ENCODE measurements at regions not wholly inside any gene's neighbourhood (a gene's known extent, or its start where the extent isn't known, plus 50 kb on each side); places are given as distances from the start of the nearest gene placed in this dataset.

DNA sequence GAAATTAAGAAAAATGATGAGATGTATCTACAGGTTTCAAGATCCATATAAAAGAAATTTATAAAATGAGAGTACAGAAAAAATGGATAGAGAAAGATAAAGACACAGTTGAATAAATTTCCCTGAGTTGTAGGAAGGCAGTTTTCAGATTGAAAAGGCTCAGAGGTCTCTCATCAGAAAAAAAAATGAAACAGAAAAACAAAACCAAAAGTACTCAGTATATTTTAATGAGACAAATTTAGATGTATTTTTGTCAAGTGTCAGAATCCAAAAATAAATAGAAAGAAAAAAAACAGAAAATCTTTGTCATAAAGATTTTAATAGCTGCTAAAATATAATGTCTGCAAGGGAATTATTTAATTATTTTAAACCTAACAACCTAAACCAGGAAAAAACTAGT lies 520.5 kb downstream of the KCNJ3 start:
- no peak overlapping the region for H3K27ac ChIP-seq
- H3K4me1 ChIP-seq, result no peaks in the 10 kb centered on the region
- no peak for TF ChIP-seq POLR2AphosphoS5 (IDR thresholded peaks at IDR 0.05)
- TF ChIP-seq, protein P1, sequence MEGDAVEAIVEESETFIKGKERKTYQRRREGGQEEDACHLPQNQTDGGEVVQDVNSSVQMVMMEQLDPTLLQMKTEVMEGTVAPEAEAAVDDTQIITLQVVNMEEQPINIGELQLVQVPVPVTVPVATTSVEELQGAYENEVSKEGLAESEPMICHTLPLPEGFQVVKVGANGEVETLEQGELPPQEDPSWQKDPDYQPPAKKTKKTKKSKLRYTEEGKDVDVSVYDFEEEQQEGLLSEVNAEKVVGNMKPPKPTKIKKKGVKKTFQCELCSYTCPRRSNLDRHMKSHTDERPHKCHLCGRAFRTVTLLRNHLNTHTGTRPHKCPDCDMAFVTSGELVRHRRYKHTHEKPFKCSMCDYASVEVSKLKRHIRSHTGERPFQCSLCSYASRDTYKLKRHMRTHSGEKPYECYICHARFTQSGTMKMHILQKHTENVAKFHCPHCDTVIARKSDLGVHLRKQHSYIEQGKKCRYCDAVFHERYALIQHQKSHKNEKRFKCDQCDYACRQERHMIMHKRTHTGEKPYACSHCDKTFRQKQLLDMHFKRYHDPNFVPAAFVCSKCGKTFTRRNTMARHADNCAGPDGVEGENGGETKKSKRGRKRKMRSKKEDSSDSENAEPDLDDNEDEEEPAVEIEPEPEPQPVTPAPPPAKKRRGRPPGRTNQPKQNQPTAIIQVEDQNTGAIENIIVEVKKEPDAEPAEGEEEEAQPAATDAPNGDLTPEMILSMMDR (IDR thresholded peaks at IDR 0.05), result no peak
- TF ChIP-seq POLR2A (IDR thresholded peaks at IDR 0.05), result no peak
- no peak for TF ChIP-seq EP300 (IDR thresholded peaks at IDR 0.05)

GRCh38 chr2:155218292-155218924 lies 519.9 kb downstream of the KCNJ3 start:
- no peaks in the 10 kb centered on the region for H3K9me3 ChIP-seq
- no peak overlapping the region for H3K4me3 ChIP-seq
- TF ChIP-seq POLR2A (IDR thresholded peaks at IDR 0.05) (no peak), POLR2AphosphoS5 (IDR thresholded peaks at IDR 0.05) (no peak), EP300 (IDR thresholded peaks at IDR 0.05) (no peak)
- TF ChIP-seq, protein P1 (IDR thresholded peaks at IDR 0.05), result no peak
- no peaks in the 10 kb centered on the region for H3K4me1 ChIP-seq
- no peaks in the 10 kb centered on the region for H3K27me3 ChIP-seq
- H3K27ac ChIP-seq, result no peak overlapping the region
- ATAC-seq, result no peak
- 61 to 72% methylated on average over 2 of the region's 2 CpGs for WGBS, 2 donors (ENCODE audit: low coverage in 1 of 2)
- no peaks in the 10 kb centered on the region for H3K36me3 ChIP-seq

More for the DNA sequence above, 520.5 kb downstream of the KCNJ3 start:
- H3K36me3 ChIP-seq, result no peaks in the 10 kb centered on the region
- H3K4me3 ChIP-seq, result no peak overlapping the region
- no peaks in the 10 kb centered on the region for H3K27me3 ChIP-seq
- ATAC-seq, result no peak
- no peaks in the 10 kb centered on the region for H3K9me3 ChIP-seq

DNA sequence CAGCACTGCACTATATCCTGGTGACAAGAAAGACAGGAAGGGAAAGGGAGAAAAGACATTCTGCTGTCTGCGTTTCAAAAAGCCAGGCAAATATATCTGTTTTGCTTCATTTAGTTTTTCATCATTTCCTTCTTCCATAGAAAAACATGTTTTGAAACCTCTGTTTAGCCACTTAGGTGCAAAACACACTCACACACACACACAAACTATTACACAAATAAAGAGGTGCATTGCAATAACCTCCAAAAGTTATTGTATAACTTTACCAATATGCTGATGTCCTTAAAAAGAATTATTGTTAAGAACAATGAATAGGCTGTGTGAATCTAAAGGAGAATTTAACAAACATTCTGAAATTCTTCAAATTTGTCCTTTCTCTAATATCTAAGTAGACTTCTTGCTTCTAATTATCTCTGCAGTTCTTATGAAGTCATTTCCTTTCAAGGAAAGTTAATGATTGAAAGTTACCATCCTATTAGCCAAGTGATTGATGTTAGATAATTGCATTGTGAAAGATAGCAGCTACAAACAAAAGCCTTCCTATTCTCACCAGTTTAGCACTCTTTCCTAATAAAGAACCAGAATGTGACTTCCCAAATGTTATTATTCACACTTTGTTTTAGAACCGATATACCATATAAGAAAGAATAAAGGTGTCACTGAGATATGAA lies 516.7 kb downstream of the KCNJ3 start:
- Histone ChIP-seq H3K36me3 (no peaks in the 10 kb centered on the region), H3K27ac (no peak overlapping the region), H3K27me3 (no peaks in the 10 kb centered on the region), H3K4me1 (no peaks in the 10 kb centered on the region), H3K9me3 (no peaks in the 10 kb centered on the region), H3K4me3 (no peak overlapping the region)
- WGBS, 2 donors (ENCODE audit: low coverage in 1 of 2), result 58 to 76% methylated on average over 2 of the region's 2 CpGs
- TF ChIP-seq EP300 (IDR thresholded peaks at IDR 0.05), result no peak
- TF ChIP-seq POLR2AphosphoS5 (IDR thresholded peaks at IDR 0.05), result no peak
- TF ChIP-seq, protein P1 (IDR thresholded peaks at IDR 0.05), result no peak
- TF ChIP-seq POLR2A (IDR thresholded peaks at IDR 0.05), result no peak
- ATAC-seq, result no peak

DNA sequence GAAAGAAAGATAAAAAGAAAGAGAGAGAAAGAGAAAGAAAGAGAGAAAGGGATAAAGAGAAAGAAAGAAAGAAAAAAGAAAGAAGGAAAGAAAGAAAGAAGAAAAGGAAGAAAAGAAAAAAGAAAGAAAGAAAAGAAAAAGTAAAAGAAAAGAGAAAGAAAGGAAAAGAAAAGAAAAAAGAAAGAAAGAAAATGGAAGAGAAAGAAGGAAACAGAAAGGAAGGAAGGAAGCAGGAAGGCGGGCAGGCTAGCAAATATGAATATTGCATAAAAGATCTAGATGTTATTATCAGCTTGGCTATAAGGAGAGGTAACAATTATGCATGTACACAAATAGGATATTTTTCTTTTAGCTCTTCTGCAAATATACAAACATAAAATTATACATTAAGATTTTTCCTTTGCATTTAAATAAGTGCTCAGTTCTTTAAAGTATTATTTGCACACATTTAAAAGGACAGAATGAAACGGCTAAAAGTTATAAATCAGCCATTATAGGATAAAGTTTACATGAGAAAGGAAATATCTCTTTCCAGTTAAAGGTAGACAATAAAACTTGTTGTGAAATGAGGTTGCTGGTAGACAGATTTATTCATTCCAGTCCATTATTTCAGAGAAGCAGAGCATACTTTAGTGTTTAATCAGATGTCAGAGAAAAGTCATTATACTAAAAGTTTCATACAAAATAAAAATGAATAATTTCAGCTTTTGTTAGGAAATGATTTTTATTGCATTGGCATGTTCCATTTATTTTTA lies 511.4 kb downstream of the KCNJ3 start:
- no peaks in the 10 kb centered on the region for H3K4me1 ChIP-seq
- no peak for TF ChIP-seq POLR2A (IDR thresholded peaks at IDR 0.05)
- TF ChIP-seq EP300 (IDR thresholded peaks at IDR 0.05), result no peak
- 66 to 100% methylated on average over 1 to 2 of the region's 2 CpGs for WGBS, 2 donors (ENCODE audit: low coverage in 1 of 2)

GRCh38 chr2:155203178-155203577 lies 504.7 kb downstream of the KCNJ3 start:
- no peaks in the 10 kb centered on the region for H3K27me3 ChIP-seq
- no peaks in the 10 kb centered on the region for H3K9me3 ChIP-seq
- no peaks in the 10 kb centered on the region for H3K36me3 ChIP-seq
- H3K4me1 ChIP-seq, result no peaks in the 10 kb centered on the region
- 56 to 78% methylated on average over 1 of the region's 1 CpG for WGBS, 2 donors (ENCODE audit: low coverage in 1 of 2)
- no peak overlapping the region for H3K27ac ChIP-seq
- ATAC-seq, result no peak
- no peak overlapping the region for H3K4me3 ChIP-seq
- TF ChIP-seq POLR2AphosphoS5 (IDR thresholded peaks at IDR 0.05) (no peak), POLR2A (IDR thresholded peaks at IDR 0.05) (no peak), EP300 (IDR thresholded peaks at IDR 0.05) (no peak)
- TF ChIP-seq, protein P1 (IDR thresholded peaks at IDR 0.05), result no peak

More for the DNA sequence above, 511.4 kb downstream of the KCNJ3 start:
- Histone ChIP-seq H3K36me3 (no peaks in the 10 kb centered on the region), H3K27ac (no peak overlapping the region), H3K27me3 (no peaks in the 10 kb centered on the region), H3K9me3 (no peaks in the 10 kb centered on the region), H3K4me3 (no peak overlapping the region)
- ATAC-seq, result no peak

Data from gastroesophageal sphincter (tissue), 4 donors.